ENCODE measurements at regions not wholly inside any gene's neighbourhood (a gene's known extent, or its start where the extent isn't known, plus 50 kb on each side); places are given as distances from the start of the nearest gene placed in this dataset.

- intact Hi-C loops (cut with micrococcal nuclease; ENCODE audit: unreplicated experiment), result no loop called here
- ChIA-PET POLR2A (ENCODE audit: low non-redundant PET) (no interaction called here), CTCF (no interaction called here)
- Histone ChIP-seq H3K4me1 (ENCODE audit: insufficient read depth, low read length, poor library complexity, severe bottlenecking) (no peaks in the 10 kb centered on the region), H3K36me3 (ENCODE audit: insufficient read depth, low read length, poor library complexity, severe bottlenecking) (no peaks in the 10 kb centered on the region), H3K4me3 (ENCODE audit: low read depth, low read length, poor library complexity, severe bottlenecking) (no peak overlapping the region), H3K27ac (ENCODE audit: low read depth, low read length, poor library complexity, severe bottlenecking) (no peak overlapping the region), H3K27me3 (replicated peaks; ENCODE audit: insufficient read depth, low read depth, low read length, poor library complexity) (peaks cover 6% of the 10 kb centered on the region), H3K9me3 (ENCODE audit: low read depth, low read length, poor library complexity, severe bottlenecking) (no peaks in the 10 kb centered on the region)
- no TSS peak for BruUV-seq (replicated peaks)
- DNase-seq (ENCODE audit: low spot score), result no peak
- TF ChIP-seq CTCF (conservative IDR thresholded peaks at IDR 0.05; ENCODE audit: low read depth, low read length) (no peak), EZH2 (IDR thresholded peaks at IDR 0.05; ENCODE audit: borderline replicate concordance, low read depth, low read length, poor library complexity, severe bottlenecking) (no peak)
Measured at GRCh38 chr13:76293346-76293745, 592.9 kb downstream of the KCTD12 start.

- ChIA-PET POLR2A (ENCODE audit: low non-redundant PET) (no interaction called here), CTCF (no interaction called here)
- Histone ChIP-seq H3K27ac (ENCODE audit: low read depth, low read length, poor library complexity, severe bottlenecking) (no peak overlapping the region), H3K4me1 (ENCODE audit: insufficient read depth, low read length, poor library complexity, severe bottlenecking) (no peaks in the 10 kb centered on the region), H3K9me3 (ENCODE audit: low read depth, low read length, poor library complexity, severe bottlenecking) (no peaks in the 10 kb centered on the region), H3K4me3 (ENCODE audit: low read depth, low read length, poor library complexity, severe bottlenecking) (no peak overlapping the region), H3K27me3 (replicated peaks; ENCODE audit: insufficient read depth, low read depth, low read length, poor library complexity) (peaks cover 7% of the 10 kb centered on the region), H3K36me3 (ENCODE audit: insufficient read depth, low read length, poor library complexity, severe bottlenecking) (no peaks in the 10 kb centered on the region)
- intact Hi-C loops (cut with micrococcal nuclease; ENCODE audit: unreplicated experiment), result no loop called here
- TF ChIP-seq CTCF (conservative IDR thresholded peaks at IDR 0.05; ENCODE audit: low read depth, low read length), result no peak
- TF ChIP-seq EZH2 (IDR thresholded peaks at IDR 0.05; ENCODE audit: borderline replicate concordance, low read depth, low read length, poor library complexity, severe bottlenecking), result no peak
- BruUV-seq (replicated peaks), result no TSS peak
- DNase-seq (ENCODE audit: low spot score), result no peak
Measured at GRCh38 chr13:76292726-76293125, 593.5 kb downstream of the KCTD12 start.

- Histone ChIP-seq H3K9me3 (ENCODE audit: low read depth, low read length, poor library complexity, severe bottlenecking) (no peaks in the 10 kb centered on the region), H3K27me3 (replicated peaks; ENCODE audit: insufficient read depth, low read depth, low read length, poor library complexity) (peaks cover 7% of the 10 kb centered on the region), H3K27ac (ENCODE audit: low read depth, low read length, poor library complexity, severe bottlenecking) (no peak overlapping the region), H3K4me3 (ENCODE audit: low read depth, low read length, poor library complexity, severe bottlenecking) (no peak overlapping the region), H3K36me3 (ENCODE audit: insufficient read depth, low read length, poor library complexity, severe bottlenecking) (no peaks in the 10 kb centered on the region), H3K4me1 (ENCODE audit: insufficient read depth, low read length, poor library complexity, severe bottlenecking) (no peaks in the 10 kb centered on the region)
- no peak for TF ChIP-seq CTCF (conservative IDR thresholded peaks at IDR 0.05; ENCODE audit: low read depth, low read length)
- TF ChIP-seq EZH2 (IDR thresholded peaks at IDR 0.05; ENCODE audit: borderline replicate concordance, low read depth, low read length, poor library complexity, severe bottlenecking), result no peak
- DNase-seq (ENCODE audit: low spot score), result no peak
- ChIA-PET CTCF (no interaction called here), POLR2A (ENCODE audit: low non-redundant PET) (no interaction called here)
- BruUV-seq (replicated peaks), result no TSS peak
- intact Hi-C loops (cut with micrococcal nuclease; ENCODE audit: unreplicated experiment), result no loop called here
Measured at GRCh38 chr13:76292031-76292430, 594.2 kb downstream of the KCTD12 start.

Measured in A673 (cell line).